ENCODE measurements at regions not wholly inside any gene's neighbourhood (a gene's known extent, or its start where the extent isn't known, plus 50 kb on each side); places are given as distances from the start of the nearest gene placed in this dataset.

DNA sequence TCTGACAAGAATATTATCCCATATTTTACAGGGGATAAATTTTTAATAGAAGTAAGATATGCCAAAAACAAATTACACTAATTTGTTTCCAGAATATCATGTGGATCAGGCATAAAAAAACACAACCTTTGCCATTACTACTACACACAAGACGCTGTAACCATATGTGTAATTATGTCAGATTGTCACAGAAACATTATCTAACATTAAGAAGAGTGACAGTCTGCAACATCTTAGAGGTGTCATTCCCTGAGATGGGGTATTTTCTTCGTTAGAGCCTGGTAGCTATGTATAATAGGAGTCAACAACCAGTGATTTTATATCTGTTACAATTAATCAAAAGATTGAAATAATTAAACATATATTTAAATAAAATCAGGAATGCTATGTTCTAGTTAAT lies 518.9 kb downstream of the RERGL start:
- TF ChIP-seq, protein P1, sequence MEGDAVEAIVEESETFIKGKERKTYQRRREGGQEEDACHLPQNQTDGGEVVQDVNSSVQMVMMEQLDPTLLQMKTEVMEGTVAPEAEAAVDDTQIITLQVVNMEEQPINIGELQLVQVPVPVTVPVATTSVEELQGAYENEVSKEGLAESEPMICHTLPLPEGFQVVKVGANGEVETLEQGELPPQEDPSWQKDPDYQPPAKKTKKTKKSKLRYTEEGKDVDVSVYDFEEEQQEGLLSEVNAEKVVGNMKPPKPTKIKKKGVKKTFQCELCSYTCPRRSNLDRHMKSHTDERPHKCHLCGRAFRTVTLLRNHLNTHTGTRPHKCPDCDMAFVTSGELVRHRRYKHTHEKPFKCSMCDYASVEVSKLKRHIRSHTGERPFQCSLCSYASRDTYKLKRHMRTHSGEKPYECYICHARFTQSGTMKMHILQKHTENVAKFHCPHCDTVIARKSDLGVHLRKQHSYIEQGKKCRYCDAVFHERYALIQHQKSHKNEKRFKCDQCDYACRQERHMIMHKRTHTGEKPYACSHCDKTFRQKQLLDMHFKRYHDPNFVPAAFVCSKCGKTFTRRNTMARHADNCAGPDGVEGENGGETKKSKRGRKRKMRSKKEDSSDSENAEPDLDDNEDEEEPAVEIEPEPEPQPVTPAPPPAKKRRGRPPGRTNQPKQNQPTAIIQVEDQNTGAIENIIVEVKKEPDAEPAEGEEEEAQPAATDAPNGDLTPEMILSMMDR (IDR thresholded peaks at IDR 0.05), result no peak
- no peak for TF ChIP-seq POLR2A (IDR thresholded peaks at IDR 0.05)
